ENCODE measurements at regions not wholly inside any gene's neighbourhood (a gene's known extent, or its start where the extent isn't known, plus 50 kb on each side); places are given as distances from the start of the nearest gene placed in this dataset.
"Not testable (repeated sequence)": the region's sequence is repeated elsewhere in the genome, so short reads cannot be mapped to it uniquely, and the experiment has no call there.

- Histone ChIP-seq H3K36me3 (ENCODE audit: control insufficient read depth in 2 of 2, extremely low read depth in 1 of 2, insufficient read depth in 2 of 2, low read length in 2 of 2) (no peaks in the 10 kb centered on the region), H3K79me2 (ENCODE audit: control insufficient read depth, insufficient read depth, low read length) (no peaks in the 10 kb centered on the region), H3K4me2 (ENCODE audit: control insufficient read depth, extremely low read depth, insufficient read depth, low read depth, low read length) (no peak overlapping the region), H2AFZ (ENCODE audit: control insufficient read depth, low read length) (no peak overlapping the region), H3K9me3 (ENCODE audit: control insufficient read depth, low read depth, low read length) (no peaks in the 10 kb centered on the region), H3K4me3 (ENCODE audit: control insufficient read depth in 2 of 3, extremely low read depth in 1 of 3, insufficient read depth in 2 of 3, low read depth in 1 of 3, low read length in 3 of 3) (no peak overlapping the region), H3K9ac (ENCODE audit: control insufficient read depth, extremely low read depth, insufficient read depth, low read length) (no peak overlapping the region), H3K27ac (ENCODE audit: control insufficient read depth, insufficient read depth, low read length) (no peak overlapping the region), H4K20me1 (ENCODE audit: control insufficient read depth, extremely low read depth, insufficient read depth, low read length) (no peaks in the 10 kb centered on the region), H3K27me3 (ENCODE audit: control insufficient read depth, extremely low read depth, insufficient read depth, low read length) (no peaks in the 10 kb centered on the region), H3K9me1 (ENCODE audit: control insufficient read depth, extremely low read depth, insufficient read depth, low read length) (no peaks in the 10 kb centered on the region), H3K4me1 (ENCODE audit: control insufficient read depth, extremely low read depth, insufficient read depth, low read length) (no peaks in the 10 kb centered on the region)
- dilution Hi-C loops (cut with MboI; ENCODE audit: extremely low pct_ligation_motif_present, low sequenced_read_pairs) = no loop called here
- FAIRE-seq (no peak), DNase-seq (ENCODE audit: low read depth, low spot score) (no peak)
- TF ChIP-seq CTCF (optimal IDR thresholded peaks at IDR 0.05 in 1 of 3, IDR thresholded peaks at IDR 0.05 in 1 of 3, conservative IDR thresholded peaks at IDR 0.05 in 1 of 3; ENCODE audit: extremely low read depth in 1 of 3, insufficient read depth in 2 of 3, low read length in 3 of 3) = no peak
- TF ChIP-seq EZH2 (IDR thresholded peaks at IDR 0.05; ENCODE audit: low read length) = no peak
Measured at GRCh38 chr5:8729437-8729836, 816.4 kb downstream of the SEMA5A start.

- dilution Hi-C loops (cut with MboI; ENCODE audit: extremely low pct_ligation_motif_present, low sequenced_read_pairs) = no loop called here
- H3K4me3 ChIP-seq (ENCODE audit: control insufficient read depth in 2 of 3, extremely low read depth in 1 of 3, insufficient read depth in 2 of 3, low read depth in 1 of 3, low read length in 3 of 3) = no peak overlapping the region
- TF ChIP-seq CTCF (optimal IDR thresholded peaks at IDR 0.05 in 1 of 3, IDR thresholded peaks at IDR 0.05 in 1 of 3, conservative IDR thresholded peaks at IDR 0.05 in 1 of 3; ENCODE audit: extremely low read depth in 1 of 3, insufficient read depth in 2 of 3, low read length in 3 of 3) (no peak), EZH2 (IDR thresholded peaks at IDR 0.05; ENCODE audit: low read length) (no peak)
- no peaks in the 10 kb centered on the region for H3K9me3 ChIP-seq (ENCODE audit: control insufficient read depth, low read depth, low read length)
- no peak overlapping the region for H2AFZ ChIP-seq (ENCODE audit: control insufficient read depth, low read length)
- no peaks in the 10 kb centered on the region for H4K20me1 ChIP-seq (ENCODE audit: control insufficient read depth, extremely low read depth, insufficient read depth, low read length)
- H3K79me2 ChIP-seq (ENCODE audit: control insufficient read depth, insufficient read depth, low read length) = no peaks in the 10 kb centered on the region
- H3K36me3 ChIP-seq (ENCODE audit: control insufficient read depth in 2 of 2, extremely low read depth in 1 of 2, insufficient read depth in 2 of 2, low read length in 2 of 2) = no peaks in the 10 kb centered on the region
- no peaks in the 10 kb centered on the region for H3K4me1 ChIP-seq (ENCODE audit: control insufficient read depth, extremely low read depth, insufficient read depth, low read length)
- H3K4me2 ChIP-seq (ENCODE audit: control insufficient read depth, extremely low read depth, insufficient read depth, low read depth, low read length) = no peak overlapping the region
- H3K9ac ChIP-seq (ENCODE audit: control insufficient read depth, extremely low read depth, insufficient read depth, low read length) = no peak overlapping the region
- H3K9me1 ChIP-seq (ENCODE audit: control insufficient read depth, extremely low read depth, insufficient read depth, low read length) = no peaks in the 10 kb centered on the region
- no peaks in the 10 kb centered on the region for H3K27me3 ChIP-seq (ENCODE audit: control insufficient read depth, extremely low read depth, insufficient read depth, low read length)
- FAIRE-seq (no peak), DNase-seq (ENCODE audit: low read depth, low spot score) (no peak)
- H3K27ac ChIP-seq (ENCODE audit: control insufficient read depth, insufficient read depth, low read length) = no peak overlapping the region
Measured at GRCh38 chr5:8730194-8730593, 815.7 kb downstream of the SEMA5A start.

- FAIRE-seq; DNase-seq (ENCODE audit: low read depth, low spot score); H4K20me1 ChIP-seq (ENCODE audit: control insufficient read depth, extremely low read depth, insufficient read depth, low read length); dilution Hi-C loops (cut with MboI; ENCODE audit: extremely low pct_ligation_motif_present, low sequenced_read_pairs); H3K9me1 ChIP-seq (ENCODE audit: control insufficient read depth, extremely low read depth, insufficient read depth, low read length); H3K4me3 ChIP-seq (ENCODE audit: control insufficient read depth in 2 of 3, extremely low read depth in 1 of 3, insufficient read depth in 2 of 3, low read depth in 1 of 3, low read length in 3 of 3); H3K4me1 ChIP-seq (ENCODE audit: control insufficient read depth, extremely low read depth, insufficient read depth, low read length); H2AFZ ChIP-seq (ENCODE audit: control insufficient read depth, low read length); H3K4me2 ChIP-seq (ENCODE audit: control insufficient read depth, extremely low read depth, insufficient read depth, low read depth, low read length); H3K27ac ChIP-seq (ENCODE audit: control insufficient read depth, insufficient read depth, low read length); H3K9me3 ChIP-seq (ENCODE audit: control insufficient read depth, low read depth, low read length); H3K36me3 ChIP-seq (ENCODE audit: control insufficient read depth in 2 of 2, extremely low read depth in 1 of 2, insufficient read depth in 2 of 2, low read length in 2 of 2); H3K79me2 ChIP-seq (ENCODE audit: control insufficient read depth, insufficient read depth, low read length); H3K9ac ChIP-seq (ENCODE audit: control insufficient read depth, extremely low read depth, insufficient read depth, low read length); H3K27me3 ChIP-seq (ENCODE audit: control insufficient read depth, extremely low read depth, insufficient read depth, low read length): not testable (repeated sequence)
Measured at GRCh38 chr5:8731110-8731509, 814.8 kb downstream of the SEMA5A start.

Measured in keratinocyte (primary cell).